Nephron (organoid): ENCODE measurements at regions not wholly inside any gene's neighbourhood (a gene's known extent, or its start where the extent isn't known, plus 50 kb on each side); places are given as distances from the start of the nearest gene placed in this dataset.

ENCODE experiments used
- H3K27ac Mint-ChIP-seq, 3 experiments: 2 replicates each; pipeline ENCODE4 v1.8.0; 2020; ENCODE audit warnings: mixed read lengths in 3 of 3, mild to moderate bottlenecking in 2 of 3, moderate library complexity in 1 of 3
- H3K27me3 Mint-ChIP-seq: 2 replicates; pipeline ENCODE4 v1.8.0; 2021; ENCODE audit warnings: low read depth, mild to moderate bottlenecking, moderate library complexity, mixed read lengths
- H3K36me3 Mint-ChIP-seq: 2 replicates; pipeline ENCODE4 v1.8.0; 2020; ENCODE audit warnings: low read depth, mixed read lengths
- H3K4me1 Mint-ChIP-seq: 2 replicates; pipeline ENCODE4 v1.8.0; 2020; ENCODE audit warnings: mixed read lengths
- H3K4me3 Mint-ChIP-seq, 3 experiments: 2 replicates each; pipeline ENCODE4 v1.8.0; 2020; ENCODE audit warnings: mild to moderate bottlenecking in 3 of 3, mixed read lengths in 3 of 3, moderate library complexity in 2 of 3
- H3K9me3 Mint-ChIP-seq: 2 replicates; pipeline ENCODE4 v1.8.0; 2020; ENCODE audit warnings: mixed read lengths
- CTCF ChIP-seq, 3 experiments: fragments of 200-600 bp; sonication (generic); IDR thresholded peaks; one replicate each; pipeline ENCODE4 v1.5.0; 2021; ENCODE audit warnings: antibody characterized with exemption in 3 of 3; ENCODE audit not compliant: unreplicated experiment in 3 of 3

GRCh38 chrX:15043538-15043937 is 170.3 kb downstream of the MOSPD2 start:
- Mint-ChIP-seq H3K4me3 (no peak overlapping the region), H3K27me3 (no peaks in the 10 kb centered on the region), H3K27ac (no peak overlapping the region), H3K4me1 (no peaks in the 10 kb centered on the region), H3K36me3 (no peaks in the 10 kb centered on the region), H3K9me3 (peaks cover 7% of the 10 kb centered on the region)
- TF ChIP-seq CTCF (IDR thresholded peaks at IDR 0.05; ENCODE audit: unreplicated experiment in 3 of 3) = no peak

GRCh38 chrX:15033917-15034316 is 160.7 kb downstream of the MOSPD2 start:
- no peaks in the 10 kb centered on the region for H3K36me3 Mint-ChIP-seq
- H3K4me3 Mint-ChIP-seq = no peak overlapping the region
- TF ChIP-seq CTCF (IDR thresholded peaks at IDR 0.05; ENCODE audit: unreplicated experiment in 3 of 3) = no peak
- no peak overlapping the region for H3K27ac Mint-ChIP-seq
- H3K27me3 Mint-ChIP-seq = no peaks in the 10 kb centered on the region
- no peaks in the 10 kb centered on the region for H3K4me1 Mint-ChIP-seq
- peaks cover 8% of the 10 kb centered on the region for H3K9me3 Mint-ChIP-seq

GRCh38 chrX:15017491-15017890 is 144.3 kb downstream of the MOSPD2 start:
- Mint-ChIP-seq H3K27me3 (no peaks in the 10 kb centered on the region), H3K36me3 (no peaks in the 10 kb centered on the region), H3K27ac (no peak overlapping the region), H3K9me3 (no peaks in the 10 kb centered on the region), H3K4me3 (no peak overlapping the region), H3K4me1 (no peaks in the 10 kb centered on the region)
- no peak for TF ChIP-seq CTCF (IDR thresholded peaks at IDR 0.05; ENCODE audit: unreplicated experiment in 3 of 3)

- Mint-ChIP-seq H3K4me3 (no peak overlapping the region), H3K27me3 (no peaks in the 10 kb centered on the region), H3K27ac (no peak overlapping the region), H3K36me3 (no peaks in the 10 kb centered on the region), H3K9me3 (no peaks in the 10 kb centered on the region), H3K4me1 (no peaks in the 10 kb centered on the region)
- no peak for TF ChIP-seq CTCF (IDR thresholded peaks at IDR 0.05; ENCODE audit: unreplicated experiment in 3 of 3)
Observed at GRCh38 chrX:15016051-15016450, 142.8 kb downstream of the MOSPD2 start.

- Mint-ChIP-seq H3K4me1 (no peaks in the 10 kb centered on the region), H3K4me3 (no peak overlapping the region), H3K27me3 (no peaks in the 10 kb centered on the region), H3K36me3 (no peaks in the 10 kb centered on the region), H3K9me3 (peaks cover 2% of the 10 kb centered on the region), H3K27ac (no peak overlapping the region)
- TF ChIP-seq CTCF (IDR thresholded peaks at IDR 0.05; ENCODE audit: unreplicated experiment in 3 of 3) = no peak
Observed at GRCh38 chrX:15014281-15014680, 141.1 kb downstream of the MOSPD2 start.

GRCh38 chrX:15013461-15013860 is 140.2 kb downstream of the MOSPD2 start:
- Mint-ChIP-seq H3K4me3 (no peak overlapping the region), H3K36me3 (no peaks in the 10 kb centered on the region), H3K27ac (no peak overlapping the region), H3K27me3 (no peaks in the 10 kb centered on the region), H3K4me1 (no peaks in the 10 kb centered on the region), H3K9me3 (peaks cover 2% of the 10 kb centered on the region)
- TF ChIP-seq CTCF (IDR thresholded peaks at IDR 0.05; ENCODE audit: unreplicated experiment in 3 of 3) = no peak
